Colon (tissue), 2 donors: ENCODE measurements at regions not wholly inside any gene's neighbourhood (a gene's known extent, or its start where the extent isn't known, plus 50 kb on each side); places are given as distances from the start of the nearest gene placed in this dataset.
"Not testable (repeated sequence)": the region's sequence is repeated elsewhere in the genome, so short reads cannot be mapped to it uniquely, and the experiment has no call there.

Source experiments
- FAIRE-seq: peaks from 2 replicates; lab custom pipeline; 2012; peaks lifted over from hg19 to GRCh38; lab: Jason Lieb, UNC
- donor health status: control.
- donor health status: control.

GRCh38 chr1:38173848-38174247 is 127.3 kb upstream of the POU3F1 start:
- no peak for FAIRE-seq

GRCh38 chr1:38173157-38173831 is 126.7 kb upstream of the POU3F1 start:
- no peak for FAIRE-seq

GRCh38 chr1:38169121-38169520 is 122.5 kb upstream of the POU3F1 start:
- FAIRE-seq: no peak

GRCh38 chr1:38168365-38168764 is 121.8 kb upstream of the POU3F1 start:
- FAIRE-seq: no peak

GRCh38 chr1:38166461-38166860 is 119.9 kb upstream of the POU3F1 start:
- no peak for FAIRE-seq

- no peak for FAIRE-seq
These were observed 107.3 kb upstream of the POU3F1 start for GRCh38 chr1:38153778-38154470.

GRCh38 chr1:38153066-38153777 is 106.6 kb upstream of the POU3F1 start:
- FAIRE-seq: no peak

- FAIRE-seq: no peak
These were observed 105.9 kb upstream of the POU3F1 start for GRCh38 chr1:38152351-38153065.

GRCh38 chr1:38151399-38151798 is 104.8 kb upstream of the POU3F1 start:
- FAIRE-seq: no peak

GRCh38 chr1:38146079-38146478 is 99.5 kb upstream of the POU3F1 start:
- not testable (repeated sequence) for FAIRE-seq

GRCh38 chr1:38142606-38143005 is 96.0 kb upstream of the POU3F1 start:
- no peak for FAIRE-seq

- FAIRE-seq: no peak
These were observed 94.9 kb upstream of the POU3F1 start for GRCh38 chr1:38141483-38141882.

GRCh38 chr1:38139738-38140487 is 93.3 kb upstream of the POU3F1 start:
- FAIRE-seq: no peak

- no peak for FAIRE-seq
These were observed 92.1 kb upstream of the POU3F1 start for GRCh38 chr1:38138498-38139233.

- no peak for FAIRE-seq
These were observed 90.6 kb upstream of the POU3F1 start for GRCh38 chr1:38137164-38137563.

- FAIRE-seq: no peak
These were observed 89.2 kb upstream of the POU3F1 start for GRCh38 chr1:38135625-38136414.

GRCh38 chr1:38134294-38134755 is 87.7 kb upstream of the POU3F1 start:
- no peak for FAIRE-seq

GRCh38 chr1:38133756-38134155 is 87.2 kb upstream of the POU3F1 start:
- no peak for FAIRE-seq

- no peak for FAIRE-seq
These were observed 86.7 kb upstream of the POU3F1 start for GRCh38 chr1:38133304-38133703.

- FAIRE-seq: no peak
These were observed 86.1 kb upstream of the POU3F1 start for GRCh38 chr1:38132681-38133080.
